HL-60 (cell line): ENCODE measurements at regions not wholly inside any gene's neighbourhood (a gene's known extent, or its start where the extent isn't known, plus 50 kb on each side); places are given as distances from the start of the nearest gene placed in this dataset.

Experiments
- DNase-seq, 2 experiments: peaks; one replicate each; pipeline ENCODE4 v3.0.0-alpha.2; 2010 to 2020; ENCODE audit warnings: low read depth in 1 of 2, low spot score in 1 of 2
- H3K27ac ChIP-seq: fragments of 250-450 bp; sonication (Bioruptor Pico); replicated peaks from 2 replicates; pipeline ENCODE4 v1.5.1; 2020; ENCODE audit warnings: mild to moderate bottlenecking, moderate library complexity
- H3K27me3 ChIP-seq: fragments of 250-450 bp; sonication (Bioruptor Pico); 2 replicates; pipeline ENCODE4 v1.5.1; 2021; ENCODE audit warnings: mild to moderate bottlenecking, moderate library complexity; ENCODE audit not compliant: insufficient read depth, poor library complexity, severe bottlenecking
- H3K4me3 ChIP-seq: replicated peaks from 2 replicates; pipeline ENCODE4 v1.5.1; 2011; ENCODE audit warnings: mild to moderate bottlenecking, control low read depth, low read length; ENCODE audit not compliant: insufficient read depth
- CTCF ChIP-seq: IDR thresholded peaks from one replicate; pipeline ENCODE4 v1.5.1; 2011; ENCODE audit warnings: low read length, control low read depth, inconsistent platforms; ENCODE audit not compliant: insufficient read depth
- GABPA ChIP-seq: IDR thresholded peaks from 2 replicates; pipeline ENCODE4 v1.6.1; 2012; ENCODE audit warnings: low read depth
- POLR2AphosphoS5 ChIP-seq: IDR thresholded peaks from 2 replicates; pipeline ENCODE4 v1.6.1; 2012; ENCODE audit warnings: low read depth
- SPI1 ChIP-seq: IDR thresholded peaks from 2 replicates; pipeline ENCODE4 v1.6.1; 2012; ENCODE audit warnings: low read depth, mild to moderate bottlenecking, borderline replicate concordance
- TF ChIP-seq, protein P1 (sequence below): IDR thresholded peaks from 2 replicates; pipeline ENCODE4 v1.6.1; 2012; ENCODE audit warnings: low read depth; ENCODE audit not compliant: insufficient replicate concordance

DNA sequence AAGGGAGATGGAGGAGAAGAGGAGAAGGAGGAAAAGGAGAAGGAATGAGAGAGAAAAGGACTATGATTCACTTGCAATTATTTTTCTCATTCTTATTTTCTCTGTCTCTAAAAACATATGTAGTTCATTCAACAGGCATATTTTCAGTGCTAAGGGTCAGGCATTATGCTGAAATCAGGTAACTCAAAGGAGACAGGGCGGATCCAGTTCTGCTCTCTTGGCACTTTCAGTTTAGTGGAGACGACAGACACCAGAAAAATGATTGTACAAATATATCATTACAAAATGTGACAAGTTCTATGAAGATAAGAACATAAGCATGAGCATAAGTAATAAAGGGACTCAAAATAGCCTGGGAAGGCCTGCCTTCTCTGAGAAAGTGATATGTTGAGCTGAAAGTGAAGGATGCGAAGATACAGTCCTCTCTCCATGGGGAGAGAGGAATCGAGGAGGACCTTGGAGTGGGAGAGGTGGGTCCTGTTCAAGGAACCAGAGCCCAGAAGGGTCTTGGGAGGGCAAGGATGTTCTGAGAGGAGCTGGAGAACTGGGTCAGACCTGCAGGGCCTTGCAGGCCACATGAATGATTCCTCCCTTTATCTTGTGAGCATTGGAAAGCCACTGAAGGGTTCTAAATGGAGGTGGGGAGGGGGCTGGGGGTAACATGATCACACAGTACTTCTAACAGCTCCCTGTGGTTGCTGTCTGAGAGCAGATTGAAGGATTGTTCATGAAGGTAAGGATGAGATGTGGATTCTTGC is 58.6 kb upstream of the TMEM17 start:
- no peak for DNase-seq
- Histone ChIP-seq H3K27me3 (no peaks in the 10 kb centered on the region), H3K27ac (no peak overlapping the region), H3K4me3 (no peak overlapping the region)
- TF ChIP-seq CTCF, result no peak
- TF ChIP-seq POLR2AphosphoS5, result no peak
- TF ChIP-seq, protein P1, sequence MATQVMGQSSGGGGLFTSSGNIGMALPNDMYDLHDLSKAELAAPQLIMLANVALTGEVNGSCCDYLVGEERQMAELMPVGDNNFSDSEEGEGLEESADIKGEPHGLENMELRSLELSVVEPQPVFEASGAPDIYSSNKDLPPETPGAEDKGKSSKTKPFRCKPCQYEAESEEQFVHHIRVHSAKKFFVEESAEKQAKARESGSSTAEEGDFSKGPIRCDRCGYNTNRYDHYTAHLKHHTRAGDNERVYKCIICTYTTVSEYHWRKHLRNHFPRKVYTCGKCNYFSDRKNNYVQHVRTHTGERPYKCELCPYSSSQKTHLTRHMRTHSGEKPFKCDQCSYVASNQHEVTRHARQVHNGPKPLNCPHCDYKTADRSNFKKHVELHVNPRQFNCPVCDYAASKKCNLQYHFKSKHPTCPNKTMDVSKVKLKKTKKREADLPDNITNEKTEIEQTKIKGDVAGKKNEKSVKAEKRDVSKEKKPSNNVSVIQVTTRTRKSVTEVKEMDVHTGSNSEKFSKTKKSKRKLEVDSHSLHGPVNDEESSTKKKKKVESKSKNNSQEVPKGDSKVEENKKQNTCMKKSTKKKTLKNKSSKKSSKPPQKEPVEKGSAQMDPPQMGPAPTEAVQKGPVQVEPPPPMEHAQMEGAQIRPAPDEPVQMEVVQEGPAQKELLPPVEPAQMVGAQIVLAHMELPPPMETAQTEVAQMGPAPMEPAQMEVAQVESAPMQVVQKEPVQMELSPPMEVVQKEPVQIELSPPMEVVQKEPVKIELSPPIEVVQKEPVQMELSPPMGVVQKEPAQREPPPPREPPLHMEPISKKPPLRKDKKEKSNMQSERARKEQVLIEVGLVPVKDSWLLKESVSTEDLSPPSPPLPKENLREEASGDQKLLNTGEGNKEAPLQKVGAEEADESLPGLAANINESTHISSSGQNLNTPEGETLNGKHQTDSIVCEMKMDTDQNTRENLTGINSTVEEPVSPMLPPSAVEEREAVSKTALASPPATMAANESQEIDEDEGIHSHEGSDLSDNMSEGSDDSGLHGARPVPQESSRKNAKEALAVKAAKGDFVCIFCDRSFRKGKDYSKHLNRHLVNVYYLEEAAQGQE, result no peak
- no peak for TF ChIP-seq SPI1
- TF ChIP-seq GABPA, result no peak

DNA sequence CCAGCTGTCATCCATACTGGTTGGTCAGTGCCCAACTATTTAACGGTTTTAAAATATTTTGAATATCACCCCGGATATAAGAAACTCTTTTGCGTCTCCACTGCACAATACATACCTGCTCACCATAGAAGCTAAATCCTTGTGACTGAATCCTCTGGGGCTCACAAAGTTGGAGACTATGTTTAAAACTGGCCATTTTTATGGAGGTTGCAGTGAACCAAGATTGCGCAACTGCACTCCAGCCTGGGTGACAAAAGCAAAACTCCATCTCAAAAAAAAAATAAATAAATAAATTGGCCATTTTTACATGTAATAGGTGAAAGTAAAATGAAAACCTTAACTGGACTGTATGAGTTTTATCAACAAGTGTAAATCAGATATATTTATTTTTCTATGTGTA is 55.6 kb upstream of the TMEM17 start:
- H3K4me3 ChIP-seq, result no peak overlapping the region
- no peak overlapping the region for H3K27ac ChIP-seq
- TF ChIP-seq CTCF (no peak), SPI1 (no peak), GABPA (no peak), POLR2AphosphoS5 (no peak)
- TF ChIP-seq, protein P1, result no peak
- H3K27me3 ChIP-seq, result no peaks in the 10 kb centered on the region
- no peak for DNase-seq

- no peak for TF ChIP-seq POLR2AphosphoS5
- TF ChIP-seq, protein P1, result no peak
- TF ChIP-seq GABPA, result no peak
- no peak for TF ChIP-seq SPI1
- DNase-seq, result no peak
- Histone ChIP-seq H3K27me3 (no peaks in the 10 kb centered on the region), H3K27ac (no peak overlapping the region), H3K4me3 (no peak overlapping the region)
Measured at GRCh38 chr2:62559582-62559981, 53.6 kb upstream of the TMEM17 start.
